H1 (cell line): ENCODE measurements at regions not wholly inside any gene's neighbourhood (a gene's known extent, or its start where the extent isn't known, plus 50 kb on each side); places are given as distances from the start of the nearest gene placed in this dataset.

Experiments
- CTCF ChIA-PET: fragments of 300-600 bp; sonication (Branson Sonifier 250); formaldehyde crosslinking; loops from one replicate; lab custom pipeline; 2021; ENCODE audit not compliant: partially characterized antibody; lab: Charles Lee
- POLR2A ChIA-PET: fragments of 300-600 bp; sonication (Branson Sonifier 250); formaldehyde crosslinking; loops from one replicate; lab custom pipeline; 2021; ENCODE audit warnings: inconsistent platforms; ENCODE audit not compliant: partially characterized antibody; lab: Charles Lee
- DNase-seq, 2 experiments: peaks; one replicate each; pipeline versions ENCODE4 v3.0.0 to v3.0.0-alpha.2; 2010 to 2022; ENCODE audit warnings: low spot score in 2 of 2, low read depth in 1 of 2, mixed read lengths in 1 of 2
- FAIRE-seq: peaks from 2 replicates; lab custom pipeline; 2011; peaks lifted over from hg19 to GRCh38; lab: Jason Lieb, UNC
- H2AFZ ChIP-seq: 2 replicates; pipeline ENCODE4 v1.8.1; 2012; ENCODE audit warnings: low read length, inconsistent platforms
- H2AK5ac ChIP-seq: 2 replicates; pipeline ENCODE4 v1.6.1; 2013; ENCODE audit warnings: low read depth, low read length
- H2BK120ac ChIP-seq: replicated peaks from 2 replicates; pipeline ENCODE3; 2013; ENCODE audit warnings: low read depth, low read length, inconsistent platforms
- H2BK12ac ChIP-seq: 2 replicates; pipeline ENCODE4 v1.6.1; 2013; ENCODE audit warnings: low read depth, low read length
- H2BK15ac ChIP-seq: 2 replicates; pipeline ENCODE4 v1.6.1; 2013; ENCODE audit warnings: low read length
- H2BK20ac ChIP-seq: 2 replicates; pipeline ENCODE4 v1.6.1; 2013; ENCODE audit warnings: low read length
- H2BK5ac ChIP-seq: 2 replicates; pipeline ENCODE4 v1.6.1; 2013; ENCODE audit warnings: low read depth, low read length
- H3K14ac ChIP-seq: 2 replicates; pipeline ENCODE4 v1.6.1; 2013; ENCODE audit warnings: inconsistent platforms; ENCODE audit not compliant: insufficient read length
- H3K18ac ChIP-seq: 2 replicates; pipeline ENCODE4 v1.6.1; 2013; ENCODE audit warnings: low read length; ENCODE audit errors: extremely low read depth
- H3K23ac ChIP-seq: 2 replicates; pipeline ENCODE4 v1.6.1; 2013; ENCODE audit warnings: inconsistent platforms; ENCODE audit not compliant: insufficient read length
- H3K23me2 ChIP-seq: 2 replicates; pipeline ENCODE4 v1.6.1; 2013; ENCODE audit warnings: low read depth, low read length
- H3K27ac ChIP-seq: 2 replicates; pipeline ENCODE4 v1.6.1; 2011; ENCODE audit warnings: low read depth, low read length, inconsistent platforms
- H3K27me3 ChIP-seq, 4 experiments: replicated peaks in 1 of 4; 1 replicate in 1 of 4; 2 replicates in 3 of 4; pipeline versions ENCODE4 v1.6.1 to v1.8.1; 2011 to 2013; ENCODE audit warnings: low read length in 3 of 4, mild to moderate bottlenecking in 3 of 4, inconsistent platforms in 2 of 4, mixed read lengths in 2 of 4, moderate library complexity in 1 of 4; ENCODE audit not compliant: control insufficient read depth in 3 of 4, insufficient read depth in 3 of 4; ENCODE audit errors: extremely low read depth in 1 of 4
- H3K36me3 ChIP-seq, 4 experiments: 2 replicates each; pipeline versions ENCODE4 v1.6.1 to v1.8.1; 2011 to 2013; ENCODE audit warnings: mild to moderate bottlenecking in 4 of 4, low read length in 3 of 4, moderate library complexity in 2 of 4, control low read depth in 1 of 4, inconsistent platforms in 1 of 4; ENCODE audit not compliant: insufficient read depth in 4 of 4, control insufficient read depth in 2 of 4
- H3K4ac ChIP-seq: replicated peaks from 2 replicates; pipeline ENCODE3; 2013; ENCODE audit warnings: low read length, low read depth, mixed read lengths, inconsistent platforms; ENCODE audit not compliant: insufficient read length
- H3K4me1 ChIP-seq, 4 experiments: replicated peaks in 1 of 4; 1 replicate in 1 of 4; 2 replicates in 3 of 4; pipeline versions ENCODE4 v1.6.1 to v1.8.1; 2011 to 2013; ENCODE audit warnings: low read length in 3 of 4, inconsistent platforms in 2 of 4, mixed read lengths in 1 of 4; ENCODE audit not compliant: insufficient read depth in 4 of 4, control insufficient read depth in 3 of 4
- H3K4me2 ChIP-seq, 2 experiments: 2 replicates each; pipeline versions ENCODE4 v1.6.1 to v1.8.1; 2011 to 2013; ENCODE audit warnings: low read depth in 2 of 2, low read length in 2 of 2, control low read depth in 1 of 2, inconsistent platforms in 1 of 2, mild to moderate bottlenecking in 1 of 2; ENCODE audit not compliant: insufficient read depth in 1 of 2
- H3K4me3 ChIP-seq, 4 experiments: fragments of 200-600, 300-600 bp in 1 of 4; sonication (generic), shearing (Covaris generic), sonication (Bioruptor Twin) in 1 of 4; 2 replicates each; pipeline versions ENCODE4 v1.5.1 to v1.8.1; 2011 to 2016; ENCODE audit warnings: low read length in 4 of 4, low read depth in 3 of 4, control low read depth in 2 of 4, inconsistent platforms in 2 of 4, mild to moderate bottlenecking in 2 of 4, mixed read lengths in 1 of 4, moderate library complexity in 1 of 4; ENCODE audit not compliant: insufficient read depth in 2 of 4; ENCODE audit errors: extremely low read depth in 1 of 4
- H3K56ac ChIP-seq: replicated peaks from 2 replicates; pipeline ENCODE3; 2013; ENCODE audit warnings: low read depth, mild to moderate bottlenecking, mixed read lengths, low read length, inconsistent platforms; ENCODE audit not compliant: insufficient read length
- H3K79me1 ChIP-seq: 2 replicates; pipeline ENCODE4 v1.6.1; 2013; ENCODE audit warnings: low read depth, low read length, control low read depth
- H3K79me2 ChIP-seq, 2 experiments: 2 replicates each; pipeline versions ENCODE4 v1.6.1 to v1.8.1; 2012 to 2013; ENCODE audit warnings: low read length in 2 of 2, mild to moderate bottlenecking in 2 of 2, inconsistent platforms in 1 of 2; ENCODE audit not compliant: insufficient read depth in 2 of 2, control insufficient read depth in 1 of 2
- H3K9ac ChIP-seq, 4 experiments: replicated peaks in 1 of 4; 1 replicate in 1 of 4; 2 replicates in 3 of 4; pipeline versions ENCODE4 v1.6.1 to v1.8.1; 2011 to 2013; ENCODE audit warnings: low read depth in 3 of 4, low read length in 3 of 4, control low read depth in 2 of 4, mild to moderate bottlenecking in 2 of 4, moderate library complexity in 2 of 4, inconsistent platforms in 1 of 4; ENCODE audit errors: extremely low read depth in 1 of 4
- H3K9me3 ChIP-seq, 2 experiments: 2 replicates each; pipeline versions ENCODE4 v1.6.1 to v1.8.1; 2012 to 2013; ENCODE audit warnings: mild to moderate bottlenecking in 2 of 2, moderate library complexity in 2 of 2, control low read depth in 1 of 2, inconsistent platforms in 1 of 2, low read depth in 1 of 2, low read length in 1 of 2, mixed read lengths in 1 of 2; ENCODE audit not compliant: insufficient read depth in 2 of 2
- H4K20me1 ChIP-seq, 2 experiments: replicated peaks in 1 of 2; 2 replicates each; pipeline versions ENCODE3 to v1.8.1; 2011 to 2013; ENCODE audit warnings: inconsistent platforms in 2 of 2, low read length in 2 of 2, mild to moderate bottlenecking in 1 of 2; ENCODE audit not compliant: insufficient read depth in 2 of 2, control insufficient read depth in 1 of 2
- H4K5ac ChIP-seq: 2 replicates; pipeline ENCODE4 v1.6.1; 2013; ENCODE audit warnings: low read length, low read depth, mixed read lengths, inconsistent platforms; ENCODE audit not compliant: insufficient read length
- H4K8ac ChIP-seq: 2 replicates; pipeline ENCODE4 v1.8.0; 2013; ENCODE audit warnings: mild to moderate bottlenecking, moderate library complexity, low read length, inconsistent platforms; ENCODE audit not compliant: insufficient read depth; ENCODE audit errors: extremely low read depth
- H4K91ac ChIP-seq: replicated peaks from 2 replicates; pipeline ENCODE3; 2013; ENCODE audit warnings: low read length, mixed read lengths, inconsistent platforms; ENCODE audit not compliant: insufficient read length
- CHD1 ChIP-seq: IDR thresholded peaks from 2 replicates; pipeline ENCODE4 v1.6.1; 2012; ENCODE audit warnings: low read depth, low read length, improper control_type of control experiment
- NRF1 ChIP-seq: IDR thresholded peaks from 2 replicates; pipeline ENCODE4 v1.6.1; 2011; ENCODE audit warnings: mild to moderate bottlenecking, low read depth, low read length, improper control_type of control experiment
- POU5F1 ChIP-seq: IDR thresholded peaks from 2 replicates; pipeline ENCODE4 v1.6.1; 2011; ENCODE audit warnings: low read depth, mild to moderate bottlenecking, low read length, moderate library complexity
- TCF12 ChIP-seq: IDR thresholded peaks from 2 replicates; pipeline ENCODE4 v1.6.1; 2011; ENCODE audit warnings: low read depth, mild to moderate bottlenecking, low read length
- WGBS, 2 experiments: shearing (Covaris generic) in 1 of 2; methylation state at CpG; one replicate each; pipeline versions ENCODE4 v1.1.6 to v1.1.7; 2013 to 2015; ENCODE audit warnings: low lambda C conversion rate in 2 of 2, mixed read lengths in 2 of 2, inconsistent platforms in 1 of 2, low coverage in 1 of 2, missing lambda C conversion rate in 1 of 2; ENCODE audit not compliant: insufficient replicate concordance in 2 of 2, insufficient coverage in 1 of 2, insufficient read length in 1 of 2; ENCODE audit errors: extremely low coverage in 1 of 2, missing lambda C conversion rate in 1 of 2; 5-methylcytosine and 5-hydroxymethylcytosine counted together

DNA sequence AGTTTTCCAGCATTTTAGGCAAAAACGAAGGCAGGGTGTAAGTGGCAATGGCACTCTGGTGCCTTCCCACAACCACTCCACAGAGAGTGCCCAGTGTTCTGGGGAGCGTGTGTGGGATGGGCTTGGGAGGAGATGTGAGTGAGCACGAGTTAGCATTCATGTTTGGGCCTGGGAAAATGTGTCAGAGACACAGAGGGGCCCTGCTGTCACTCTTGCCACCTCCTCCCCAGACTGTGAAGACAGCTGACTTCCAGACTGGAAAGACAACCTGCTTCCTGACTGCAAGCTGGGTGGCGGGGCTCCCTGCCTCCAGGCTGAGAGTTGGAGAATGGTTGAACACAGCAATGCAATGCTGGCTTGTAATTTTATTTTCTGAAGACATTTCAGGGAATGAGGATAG lies 454.5 kb upstream of the ZMIZ1 start:
- Histone ChIP-seq H3K36me3 (no peaks in the 10 kb centered on the region), H4K20me1 (no peaks in the 10 kb centered on the region), H3K18ac (no peak overlapping the region), H4K5ac (no peak overlapping the region), H3K79me2 (no peaks in the 10 kb centered on the region), H2AFZ (no peak overlapping the region), H3K4me2 (no peak overlapping the region), H3K27ac (no peak overlapping the region), H3K23me2 (no peaks in the 10 kb centered on the region), H3K23ac (no peak overlapping the region), H2BK15ac (no peak overlapping the region), H3K56ac (no peak overlapping the region), H2BK12ac (no peak overlapping the region), H3K4me3 (no peak overlapping the region), H3K14ac (no peak overlapping the region), H2BK120ac (no peak overlapping the region), H4K8ac (no peak overlapping the region), H2AK5ac (no peak overlapping the region), H3K4ac (no peak overlapping the region), H3K9ac (no peak overlapping the region; a peak in 1 of 7 replicates), H2BK20ac (no peak overlapping the region), H3K79me1 (no peaks in the 10 kb centered on the region), H4K91ac (no peak overlapping the region), H3K4me1 (0 out of 7 replicates have a peak, but pooled peaks cover 0 to under 1% (median 0%) of the 10 kb centered on the region in 4 experiments), H2BK5ac (no peak overlapping the region), H3K27me3 (no peaks in the 10 kb centered on the region), H3K9me3 (peaks cover 0 to 2% of the 10 kb centered on the region in 2 experiments; a peak in 1 of 4 replicates)
- FAIRE-seq (no peak), DNase-seq (no peak)
- TF ChIP-seq TCF12 = no peak
- TF ChIP-seq NRF1 = no peak
- no peak for TF ChIP-seq POU5F1
- TF ChIP-seq CHD1 = no peak
- ChIA-PET POLR2A (no interaction called here), CTCF (interaction anchor here (0.6 to 1.1 kb wide), 2 partner anchors 8 to 42 kb away, joined by 3 to 6 read pairs; no protein-coding TSS in a partner anchor)
- 80% methylated on average over 4 of the region's 4 CpGs; no CpG with 5 or more reads in 1 of the 2 experiments for WGBS, 2 experiments
